ENCODE measurements at regions not wholly inside any gene's neighbourhood (a gene's known extent, or its start where the extent isn't known, plus 50 kb on each side); places are given as distances from the start of the nearest gene placed in this dataset.

DNA sequence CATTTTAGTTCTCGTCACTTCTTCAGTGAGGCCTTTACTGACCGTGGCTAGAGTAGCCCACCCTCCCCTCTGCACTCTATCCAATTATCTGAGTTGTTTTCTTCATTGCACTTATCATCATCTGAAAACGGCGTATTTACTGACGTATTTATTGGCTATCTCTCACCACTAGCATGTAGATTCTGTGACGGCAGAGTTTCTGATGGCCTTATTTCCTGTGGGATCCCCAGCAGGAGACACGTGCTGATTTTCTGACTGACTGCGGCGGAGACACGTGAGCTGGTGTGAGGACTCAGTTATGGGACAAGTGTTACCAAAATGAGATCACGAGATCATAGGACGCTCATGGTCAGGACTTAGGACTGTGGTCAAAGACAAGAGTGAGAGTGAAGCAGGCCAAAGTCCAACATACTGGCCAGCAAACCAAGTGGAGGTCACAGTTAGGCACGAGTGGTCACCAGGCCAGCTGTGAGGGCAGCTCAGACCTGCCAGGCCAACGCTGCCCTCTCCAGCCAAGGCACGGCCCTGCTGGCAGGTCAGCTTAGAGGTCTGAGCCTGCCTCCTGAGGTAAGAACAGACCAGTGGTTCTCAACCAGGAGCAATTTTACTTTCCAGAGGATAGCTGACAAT lies 50.6 kb upstream of the BNIP2 start:
- Histone ChIP-seq H3K27ac (no peak overlapping the region), H3K4me1 (no peaks in the 10 kb centered on the region), H3K36me3 (no peaks in the 10 kb centered on the region), H3K4me3 (no peak overlapping the region), H3K9me3 (peaks cover 0 to 7% (median 0%) of the 10 kb centered on the region in 4 donors), H3K27me3 (peaks cover 0 to 18% of the 10 kb centered on the region in 2 donors)
- DNase-seq (ENCODE audit: low spot score in 2 of 2) = no peak
- 83% methylated on average over 15 of the region's 15 CpGs for WGBS, 2 donors
- TF ChIP-seq, protein P1, sequence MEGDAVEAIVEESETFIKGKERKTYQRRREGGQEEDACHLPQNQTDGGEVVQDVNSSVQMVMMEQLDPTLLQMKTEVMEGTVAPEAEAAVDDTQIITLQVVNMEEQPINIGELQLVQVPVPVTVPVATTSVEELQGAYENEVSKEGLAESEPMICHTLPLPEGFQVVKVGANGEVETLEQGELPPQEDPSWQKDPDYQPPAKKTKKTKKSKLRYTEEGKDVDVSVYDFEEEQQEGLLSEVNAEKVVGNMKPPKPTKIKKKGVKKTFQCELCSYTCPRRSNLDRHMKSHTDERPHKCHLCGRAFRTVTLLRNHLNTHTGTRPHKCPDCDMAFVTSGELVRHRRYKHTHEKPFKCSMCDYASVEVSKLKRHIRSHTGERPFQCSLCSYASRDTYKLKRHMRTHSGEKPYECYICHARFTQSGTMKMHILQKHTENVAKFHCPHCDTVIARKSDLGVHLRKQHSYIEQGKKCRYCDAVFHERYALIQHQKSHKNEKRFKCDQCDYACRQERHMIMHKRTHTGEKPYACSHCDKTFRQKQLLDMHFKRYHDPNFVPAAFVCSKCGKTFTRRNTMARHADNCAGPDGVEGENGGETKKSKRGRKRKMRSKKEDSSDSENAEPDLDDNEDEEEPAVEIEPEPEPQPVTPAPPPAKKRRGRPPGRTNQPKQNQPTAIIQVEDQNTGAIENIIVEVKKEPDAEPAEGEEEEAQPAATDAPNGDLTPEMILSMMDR (IDR thresholded peaks at IDR 0.05) = no peak
- TF ChIP-seq POLR2A (IDR thresholded peaks at IDR 0.05) = no peak
- TF ChIP-seq EP300 (IDR thresholded peaks at IDR 0.05) = no peak

Data from tibial nerve (tissue), 4 donors.